Cardiac septum (tissue), 1 donor: ENCODE measurements at regions not wholly inside any gene's neighbourhood (a gene's known extent, or its start where the extent isn't known, plus 50 kb on each side); places are given as distances from the start of the nearest gene placed in this dataset.
"Not testable (repeated sequence)": the region's sequence is repeated elsewhere in the genome, so short reads cannot be mapped to it uniquely, and the experiment has no call there.

Experiments
- DNase-seq: peaks from one replicate; pipeline ENCODE4 v3.0.0-alpha.2; 2020; ENCODE audit warnings: low spot score
- intact Hi-C: fragments of 100-400 bp; cut with DNase I; formaldehyde crosslinking; loops from one replicate; pipeline ENCODE4 v1.14.0; 2022
- donor health status: DM: no; HTN: no; CAD: no.

DNA sequence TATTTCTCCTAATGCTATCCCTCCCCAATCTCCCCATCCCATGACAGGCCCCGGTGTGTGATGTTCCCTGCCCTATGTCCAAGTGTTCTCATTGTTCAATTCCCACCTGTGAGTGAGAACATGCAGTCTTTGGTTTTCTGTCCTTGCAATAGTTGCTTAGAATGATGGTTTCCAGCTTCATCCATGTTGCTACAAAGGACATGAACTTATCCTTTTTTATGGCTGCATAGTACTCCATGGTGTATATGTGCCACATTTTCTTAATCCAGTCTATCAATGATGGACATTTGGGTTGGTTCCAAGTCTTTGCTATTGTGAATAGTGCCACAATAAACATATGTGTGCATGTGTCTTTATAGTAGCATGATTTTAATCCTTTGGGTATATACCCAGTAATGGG lies 51.3 kb upstream of the RIOK2 start:
- intact Hi-C loops = loop anchor here (5.0 kb wide), 1 partner anchor 298 kb away; no protein-coding TSS in a partner anchor
- not testable (repeated sequence) for DNase-seq

DNA sequence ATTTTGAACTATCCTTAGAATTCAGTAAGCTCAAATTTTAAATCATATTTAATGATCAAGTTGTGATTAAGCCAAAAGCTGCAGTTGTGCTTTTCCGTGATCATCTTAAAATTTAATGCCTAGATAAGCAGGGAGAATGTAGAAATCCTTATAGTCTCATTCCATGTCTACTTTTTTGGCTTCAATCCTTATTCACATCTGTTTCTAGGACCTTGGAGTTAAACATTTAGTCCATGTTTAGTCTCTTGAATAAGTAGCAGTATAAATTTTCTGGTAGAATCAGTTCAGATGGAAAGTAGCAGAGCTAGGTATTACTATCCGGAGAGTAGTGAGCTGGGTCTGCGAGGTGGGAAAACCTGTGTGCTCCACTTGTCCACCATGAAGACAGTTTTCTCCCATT lies 59.3 kb upstream of the RIOK2 start:
- DNase-seq = no peak
- intact Hi-C loops = no loop called here

DNA sequence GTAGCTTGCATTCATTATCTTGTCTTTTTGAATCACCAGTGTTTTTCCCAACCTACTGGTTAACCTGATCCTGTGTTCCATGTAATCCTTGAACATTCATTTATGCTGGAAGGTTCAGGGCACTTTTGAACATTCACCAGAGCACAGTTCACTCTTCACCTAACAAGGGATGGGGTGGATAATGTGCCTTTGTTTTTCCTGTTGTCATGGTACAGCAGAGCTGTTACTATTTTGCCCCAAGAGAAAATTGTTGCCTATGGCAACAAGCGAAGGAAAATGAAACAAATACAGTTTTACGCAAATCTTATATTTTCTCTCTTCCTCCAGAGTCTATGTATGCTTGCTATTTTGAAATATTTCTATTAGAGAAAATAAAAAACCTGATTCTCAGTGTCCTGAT lies 60.3 kb upstream of the RIOK2 start:
- no peak for DNase-seq
- intact Hi-C loops = no loop called here

DNA sequence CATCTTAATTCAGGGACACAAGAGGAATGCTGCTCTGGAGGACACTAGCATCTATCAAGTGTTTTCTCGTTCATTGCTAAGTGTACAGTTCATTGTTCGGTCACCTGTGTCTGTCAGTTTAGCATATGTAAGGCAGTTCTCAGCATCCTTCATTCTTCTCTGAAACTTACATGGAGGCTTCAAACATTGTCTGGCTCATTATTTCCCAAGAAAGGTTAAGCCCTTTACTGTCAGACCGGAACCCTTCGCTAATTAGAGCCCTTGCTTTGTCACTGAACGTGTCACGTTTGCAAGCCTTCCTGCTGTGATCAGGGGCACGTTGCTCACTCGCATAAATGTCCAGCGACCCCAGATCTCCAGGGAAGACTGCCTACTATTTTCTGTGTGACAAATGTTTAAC lies 62.3 kb upstream of the RIOK2 start:
- intact Hi-C loops = no loop called here
- no peak for DNase-seq

DNA sequence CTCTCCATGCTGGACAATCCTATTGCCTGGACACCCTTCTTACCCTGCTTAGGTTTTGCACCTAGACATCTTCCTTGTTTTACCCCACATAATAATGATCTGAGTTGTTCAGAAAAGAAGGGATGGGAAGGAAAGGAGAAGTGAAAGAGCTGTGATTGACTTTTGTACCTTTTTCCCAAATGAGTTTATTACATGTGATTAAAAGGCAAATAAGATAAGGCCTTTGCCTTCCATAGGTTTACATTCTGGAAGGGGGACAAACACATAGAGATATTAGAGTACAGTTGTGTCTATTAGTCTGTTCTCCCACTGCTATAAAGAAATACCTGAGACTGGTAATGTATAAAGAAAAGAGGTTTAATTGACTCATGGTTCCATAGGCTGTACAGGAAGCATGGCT lies 67.1 kb upstream of the RIOK2 start:
- no peak for DNase-seq
- intact Hi-C loops = no loop called here

DNA sequence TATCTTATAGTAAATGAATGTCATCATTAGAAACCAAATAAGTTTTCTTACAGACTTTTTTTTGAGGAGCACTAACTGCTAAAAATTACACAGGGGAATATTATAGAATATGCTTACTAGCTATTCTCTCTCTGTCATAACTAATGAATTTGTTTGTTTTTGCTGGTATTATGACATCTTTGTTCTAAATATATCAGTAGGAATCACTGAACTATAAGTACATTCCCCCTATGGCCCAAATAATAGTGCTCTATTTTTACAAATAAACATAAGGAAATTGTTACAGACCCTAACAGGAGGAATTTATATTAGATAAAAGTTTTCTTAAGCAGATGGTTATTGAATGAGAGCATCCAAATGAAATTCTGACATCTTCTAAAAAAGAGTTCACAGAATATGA lies 83.0 kb upstream of the RIOK2 start:
- DNase-seq = no peak
- intact Hi-C loops = no loop called here

DNA sequence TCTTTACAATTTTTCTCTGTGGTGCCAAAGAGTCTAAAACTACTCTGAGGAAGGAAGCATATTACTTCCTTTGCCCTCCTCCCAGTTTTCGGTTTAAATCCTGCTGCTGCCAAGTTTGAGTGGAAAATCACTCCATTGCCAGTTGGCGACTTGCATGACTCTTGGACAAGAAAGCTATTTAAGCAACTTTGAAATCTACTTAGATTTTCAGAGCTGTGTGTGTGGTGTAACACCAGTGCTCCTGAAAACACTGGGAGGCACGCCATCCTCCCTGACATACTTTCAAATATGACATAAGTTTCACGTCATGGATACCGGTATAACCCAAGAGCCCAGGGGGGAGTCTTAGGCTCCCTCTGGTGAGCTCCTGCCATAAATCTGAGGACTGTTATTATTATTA lies 83.5 kb upstream of the RIOK2 start:
- intact Hi-C loops = no loop called here
- no peak for DNase-seq

DNA sequence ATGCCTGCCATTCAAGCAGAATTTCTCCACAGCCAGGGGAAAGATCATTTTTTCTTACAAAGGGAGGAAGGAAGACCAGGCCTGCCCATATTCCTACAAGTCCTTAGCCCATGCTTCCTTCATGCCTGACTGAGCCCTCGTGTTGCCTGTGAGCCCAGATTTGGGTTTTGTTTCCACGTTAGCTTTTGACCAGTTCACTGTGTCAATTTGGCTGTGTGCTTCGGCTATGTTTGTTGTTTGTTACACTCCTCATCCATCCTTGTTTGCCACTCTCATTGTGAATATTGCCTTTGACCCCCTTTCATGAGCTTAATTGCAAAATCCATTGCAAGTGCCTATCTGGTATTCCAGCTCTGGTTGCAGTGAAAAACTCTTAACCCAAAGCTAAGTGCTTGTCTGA lies 84.7 kb upstream of the RIOK2 start:
- DNase-seq = no peak
- intact Hi-C loops = no loop called here

DNA sequence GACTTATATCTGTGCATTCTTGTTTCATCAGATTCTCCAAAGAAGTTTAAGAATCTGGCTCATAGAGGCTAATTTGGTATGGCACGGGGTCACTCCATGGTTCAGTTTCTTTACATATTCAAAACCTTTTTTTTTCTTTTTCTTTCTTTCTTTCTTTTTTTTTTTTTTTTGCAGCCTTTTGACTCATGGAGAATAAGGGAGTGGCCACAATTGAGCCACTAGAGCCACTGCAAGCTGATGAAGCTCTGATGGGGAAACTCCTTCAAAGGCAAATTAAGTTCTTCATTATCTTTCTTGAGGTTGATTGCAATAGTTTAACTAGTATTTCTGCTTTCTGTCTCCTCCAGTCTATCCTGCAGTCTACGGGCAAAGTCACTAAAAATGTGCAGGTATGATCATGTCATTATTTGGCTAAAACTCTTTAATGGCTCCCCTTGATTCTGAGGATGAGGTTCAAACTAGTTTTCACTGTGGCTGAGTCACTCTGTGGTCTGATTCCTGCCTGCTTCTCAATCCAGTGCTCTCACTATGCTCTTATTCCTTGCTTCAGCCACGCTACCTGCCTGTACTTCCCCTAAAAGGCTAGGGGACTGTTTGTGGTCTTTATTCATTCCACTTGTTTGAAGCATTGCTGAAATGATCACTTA lies 93.5 kb upstream of the RIOK2 start:
- intact Hi-C loops = no loop called here
- DNase-seq = no peak

DNA sequence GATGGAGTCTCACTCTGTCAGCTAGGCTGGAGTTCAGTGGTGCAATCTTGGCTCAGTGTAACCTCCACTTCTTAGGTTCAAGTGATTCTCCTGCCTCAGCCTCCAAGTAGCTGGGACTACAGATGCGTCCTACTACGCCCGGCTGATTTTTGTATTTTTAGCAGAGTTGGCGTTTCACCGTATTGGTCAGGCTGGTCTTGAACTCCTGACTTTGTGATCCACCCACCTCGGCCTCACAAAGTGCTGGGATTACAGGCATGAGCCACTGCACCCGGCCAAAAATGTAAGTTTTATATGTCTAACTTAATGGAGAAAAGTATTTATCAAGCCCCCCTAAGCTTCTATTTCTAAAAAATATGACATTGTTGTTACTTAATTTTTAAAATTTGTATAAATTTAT lies 98.2 kb upstream of the RIOK2 start:
- no peak for DNase-seq
- intact Hi-C loops = no loop called here

DNA sequence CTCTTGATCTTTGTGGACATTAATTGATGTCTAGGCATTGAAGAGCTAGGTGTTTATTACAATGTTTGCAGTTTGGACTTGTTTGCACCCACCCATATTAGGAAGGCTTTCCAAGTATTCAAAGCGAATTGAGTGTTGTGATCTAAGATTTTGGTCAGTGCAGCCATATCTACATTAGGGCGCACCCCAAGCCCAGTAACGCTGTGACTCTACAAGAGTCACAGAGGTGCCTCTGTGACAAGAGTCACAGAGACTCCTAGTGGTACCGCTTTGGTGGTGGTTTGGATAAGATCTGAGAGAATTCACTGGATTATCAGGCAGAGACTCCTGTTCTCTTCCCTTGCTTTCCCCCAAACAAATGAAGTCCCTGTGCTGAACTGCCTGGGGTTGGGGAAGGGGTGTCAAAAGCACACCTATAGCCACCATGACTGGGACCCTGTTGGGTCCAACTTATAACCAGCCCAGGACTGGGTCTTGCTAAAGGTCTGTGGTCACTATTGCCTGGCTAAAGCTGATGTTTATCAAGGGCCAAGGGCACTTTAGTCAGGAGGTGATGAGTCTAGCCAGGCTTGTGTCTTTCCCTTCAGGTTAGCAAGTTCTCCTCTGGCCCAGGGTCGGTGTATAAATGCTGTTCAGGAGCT lies 114.1 kb upstream of the RIOK2 start:
- intact Hi-C loops = no loop called here
- DNase-seq = no peak

DNA sequence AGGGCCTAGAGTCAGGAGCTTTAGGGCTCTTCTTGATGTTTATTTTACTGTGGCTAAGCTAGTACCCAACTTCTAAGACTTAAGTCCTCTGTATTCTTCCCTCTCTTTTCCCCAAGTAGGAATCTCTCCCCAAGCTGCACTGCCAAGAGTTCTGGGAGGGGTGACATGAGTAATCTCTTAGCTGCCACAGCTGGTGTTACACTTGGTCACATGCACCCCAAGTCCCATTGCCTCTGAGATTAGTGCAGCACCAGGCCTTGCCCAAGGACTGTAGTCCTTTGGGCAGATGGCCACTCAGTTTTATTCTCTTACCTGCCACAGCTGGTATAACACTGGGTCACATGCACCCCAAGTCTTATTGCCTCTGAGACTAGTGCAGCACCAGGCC lies 114.7 kb upstream of the RIOK2 start:
- intact Hi-C loops = no loop called here
- no peak for DNase-seq

DNA sequence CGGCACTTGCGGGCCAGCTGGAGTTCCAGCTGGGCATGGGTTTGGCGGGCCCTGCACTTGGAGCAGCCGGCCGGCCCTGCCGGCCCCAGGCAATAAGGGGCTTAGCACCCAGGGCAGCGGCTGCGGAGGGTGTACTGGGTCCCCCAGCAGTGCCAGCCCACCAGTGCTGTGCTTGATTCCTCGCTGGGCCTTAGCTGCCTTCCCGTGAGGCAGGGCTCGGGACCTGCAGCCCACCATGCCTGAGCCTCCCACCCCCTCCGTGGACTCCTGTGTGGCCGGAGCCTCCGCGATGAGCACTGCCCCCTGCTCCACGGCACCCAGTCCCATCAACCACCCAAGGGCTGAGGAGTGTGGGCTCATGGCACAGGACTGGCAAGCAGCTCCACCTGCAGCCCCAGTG lies 118.1 kb upstream of the RIOK2 start:
- intact Hi-C loops, DNase-seq: not testable (repeated sequence)

DNA sequence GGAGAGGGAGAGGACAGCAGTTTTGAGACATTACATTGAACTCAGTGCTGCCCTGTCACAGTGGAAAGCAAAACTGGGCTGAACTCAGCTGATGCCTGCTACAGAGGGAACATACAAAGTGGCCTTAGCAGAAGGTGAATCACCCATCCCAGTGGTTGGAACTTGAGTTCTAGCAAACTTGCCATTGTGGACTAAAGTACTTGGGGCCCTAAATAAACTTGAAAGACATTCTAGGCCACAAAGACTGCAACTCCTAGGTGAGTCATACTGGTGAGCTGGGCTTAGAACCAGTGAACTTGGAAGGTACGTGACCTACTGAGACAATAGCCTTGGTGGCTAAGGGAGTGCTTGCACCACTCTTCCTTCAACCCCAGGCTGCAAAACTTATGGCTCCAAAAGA lies 155.7 kb upstream of the RIOK2 start:
- intact Hi-C loops = no loop called here
- no peak for DNase-seq

DNA sequence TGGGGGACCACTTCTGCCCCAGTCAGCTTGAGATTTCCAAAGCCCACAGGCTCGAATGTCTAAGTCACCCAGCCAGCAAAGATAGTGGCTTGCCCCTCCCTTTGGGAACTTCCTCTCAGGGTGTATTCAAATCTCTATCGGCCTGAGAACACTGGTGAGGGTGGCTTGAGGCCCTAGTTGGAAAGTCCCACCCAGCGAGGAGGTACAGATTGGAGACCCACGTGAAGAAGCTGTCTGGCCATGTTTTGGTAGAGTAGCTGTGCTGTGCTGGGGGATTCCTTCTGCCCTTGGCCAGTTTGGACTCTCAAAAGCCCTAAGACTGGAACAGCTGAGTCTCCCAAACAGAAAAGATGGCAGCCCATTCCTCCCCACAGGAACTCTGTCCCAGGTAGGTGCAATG lies 172.7 kb upstream of the RIOK2 start:
- DNase-seq = no peak
- intact Hi-C loops = no loop called here

DNA sequence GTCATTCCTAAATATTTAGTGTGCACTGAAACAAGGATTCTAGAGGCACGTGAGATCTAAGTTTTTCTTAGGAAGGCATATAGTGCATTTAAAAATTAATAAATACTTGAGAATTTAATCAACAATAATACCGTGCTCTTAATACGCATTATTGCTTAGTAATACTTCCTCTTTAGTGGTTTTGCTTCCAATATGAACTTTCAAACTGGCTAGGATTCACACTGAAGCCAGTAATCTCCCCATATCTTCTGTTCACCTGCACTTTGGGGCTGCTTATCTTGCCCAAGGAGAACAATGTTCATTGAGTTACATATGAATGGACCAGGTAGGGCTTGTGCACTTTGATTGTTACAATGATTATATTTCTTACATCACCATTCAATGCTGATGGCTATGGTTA lies 180.5 kb upstream of the RIOK2 start:
- no peak for DNase-seq
- intact Hi-C loops = no loop called here

DNA sequence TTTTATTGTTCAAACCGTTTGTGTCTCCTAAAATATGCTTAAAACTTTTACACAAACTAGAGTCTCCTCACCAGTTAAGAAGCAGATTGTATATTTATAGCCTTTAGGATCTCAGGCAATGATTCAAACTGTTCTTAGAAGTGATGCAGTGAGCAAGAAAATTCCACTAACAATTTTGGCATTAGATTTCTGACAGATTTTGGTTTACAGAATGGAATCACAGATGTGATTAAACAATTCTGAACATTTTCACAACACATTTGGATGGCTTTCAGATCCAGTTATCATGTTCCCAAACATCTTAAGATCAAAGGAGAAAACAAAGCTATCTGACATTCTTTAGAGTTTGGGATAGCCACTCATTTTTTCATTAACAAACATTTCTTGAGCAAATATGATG lies 181.7 kb upstream of the RIOK2 start:
- intact Hi-C loops = no loop called here
- DNase-seq = no peak

DNA sequence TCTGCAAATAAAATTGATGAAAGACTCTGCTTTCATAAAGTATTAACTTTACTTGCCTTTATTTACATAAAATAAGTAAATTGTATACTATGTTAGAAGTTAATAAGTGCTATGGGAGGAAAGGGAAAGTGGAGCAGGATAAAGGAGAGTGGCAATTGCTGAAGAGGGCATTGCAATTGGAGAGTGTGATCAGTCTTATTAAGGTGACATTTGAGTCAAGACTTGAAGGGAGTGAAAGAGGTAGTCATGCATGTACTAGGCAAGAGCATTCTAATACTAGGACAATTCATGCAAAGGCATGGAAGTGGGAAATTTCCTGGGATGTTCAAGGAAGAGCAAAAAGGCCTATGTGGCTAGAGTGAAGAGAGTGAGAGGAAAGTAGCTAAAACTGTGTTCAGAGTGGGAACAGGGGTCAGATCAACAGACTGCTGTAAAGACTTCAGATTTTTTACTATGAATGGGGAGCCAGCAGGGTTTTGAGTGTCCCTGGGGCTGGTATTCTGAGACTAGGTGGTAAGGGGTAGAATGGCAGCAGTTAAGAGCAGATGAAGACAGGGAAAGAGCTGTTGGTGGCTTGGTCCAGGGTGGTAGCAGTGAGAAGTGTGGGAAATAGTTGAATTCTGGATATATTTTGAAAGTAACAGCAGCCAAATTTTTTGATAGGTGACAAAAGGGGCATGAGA lies 182.3 kb upstream of the RIOK2 start:
- DNase-seq = no peak
- intact Hi-C loops = no loop called here

DNA sequence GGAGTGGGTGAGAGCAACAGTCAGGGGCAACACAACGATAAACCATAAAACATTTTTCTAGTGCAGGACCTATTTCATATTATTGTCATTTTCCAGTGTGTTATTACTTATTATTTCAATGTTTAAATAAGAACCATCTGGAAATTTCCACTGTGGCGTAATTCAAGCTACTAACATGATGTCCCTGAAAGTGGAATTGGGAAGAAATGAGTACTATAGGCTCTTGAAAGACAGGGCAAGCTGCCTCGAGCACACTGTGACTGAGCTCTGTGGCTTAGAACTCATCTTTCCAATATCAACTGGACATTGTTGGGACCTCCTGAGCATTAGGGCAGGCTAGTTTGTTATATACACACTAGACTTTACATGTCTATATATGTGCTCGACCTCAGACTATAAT lies 182.9 kb upstream of the RIOK2 start:
- DNase-seq = no peak
- intact Hi-C loops = no loop called here

DNA sequence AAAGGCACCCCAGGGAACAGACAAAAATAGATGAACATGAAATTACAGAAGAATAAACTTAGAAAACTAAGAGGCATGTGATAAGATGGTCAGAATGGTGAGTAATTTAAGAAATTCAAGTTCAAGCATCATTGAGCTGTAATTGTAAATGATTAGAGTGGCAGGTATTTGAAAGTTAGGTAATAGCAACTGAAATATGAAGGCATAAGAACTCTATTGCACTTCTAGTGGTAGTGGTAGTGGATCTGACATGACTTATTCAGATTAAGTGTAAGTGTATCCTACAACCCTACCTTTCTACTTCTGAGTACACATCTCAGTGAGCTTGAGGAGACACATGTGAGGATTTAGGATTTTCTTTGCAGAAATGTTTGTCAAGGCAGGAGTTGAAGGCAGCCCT lies 192.9 kb upstream of the RIOK2 start:
- intact Hi-C loops = no loop called here

DNA sequence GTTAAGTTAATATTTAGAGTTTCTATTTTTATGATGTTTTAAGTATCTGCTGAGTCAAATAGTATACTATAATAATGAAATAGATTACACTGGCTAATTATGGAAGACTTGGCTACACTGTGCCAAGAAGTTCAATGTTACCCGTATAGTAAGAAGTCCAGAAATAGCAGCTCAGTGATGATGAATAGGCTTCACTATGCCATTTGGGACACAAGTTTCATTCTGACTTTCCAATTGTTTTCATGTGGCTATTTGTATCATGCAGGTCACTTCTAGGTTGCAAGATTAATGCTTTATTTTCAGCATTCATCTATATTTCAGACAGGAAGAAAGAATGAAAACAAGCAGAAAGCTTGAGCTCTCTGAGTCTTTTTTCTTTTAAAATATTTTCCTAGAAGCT lies 194.5 kb upstream of the RIOK2 start:
- no peak for DNase-seq
- intact Hi-C loops = no loop called here

More for the DNA sequence above, 192.9 kb upstream of the RIOK2 start:
- no peak for DNase-seq
